Caco-2 (cell line): ENCODE measurements at regions not wholly inside any gene's neighbourhood (a gene's known extent, or its start where the extent isn't known, plus 50 kb on each side); places are given as distances from the start of the nearest gene placed in this dataset.

Experiments used
- BruUV-seq: library from RNA; stranded (reverse); fragments of 400-500 nt; replicated peaks from 2 replicates; lab custom pipeline; 2021; lab: Mats Ljungman, UMichigan
- CTCF ChIA-PET: fragments of 300-600 bp; sonication (Branson Sonifier 250); formaldehyde crosslinking; loops from one replicate; lab custom pipeline; 2022; ENCODE audit warnings: antibody characterized with exemption; lab: Charles Lee
- POLR2A ChIA-PET: fragments of 300-600 bp; sonication (Branson Sonifier 250); formaldehyde crosslinking; loops from one replicate; lab custom pipeline; 2022; ENCODE audit warnings: antibody characterized with exemption; lab: Charles Lee
- DNase-seq, 2 experiments: peaks; one replicate each; pipeline versions ENCODE4 v3.0.0 to v3.0.0-alpha.2; 2020 to 2022
- H3K27me3 ChIP-seq: replicated peaks from 2 replicates; pipeline ENCODE4 v1.6.0; 2011; ENCODE audit warnings: low read length; ENCODE audit not compliant: control insufficient read depth, insufficient read depth
- H3K36me3 ChIP-seq: 2 replicates; pipeline ENCODE4 v1.5.1; 2011; ENCODE audit warnings: low read length; ENCODE audit not compliant: control insufficient read depth, insufficient read depth
- H3K4me1 ChIP-seq: fragments of 250-450 bp; sonication (Bioruptor Pico); 2 replicates; pipeline ENCODE4 v1.5.1; 2020; ENCODE audit warnings: mild to moderate bottlenecking
- H3K4me3 ChIP-seq: 2 replicates; pipeline ENCODE4 v1.5.1; 2011; ENCODE audit warnings: low read depth, mild to moderate bottlenecking, control low read depth, low read length
- H3K9me3 ChIP-seq: fragments of 250-450 bp; sonication (Bioruptor Pico); 2 replicates; pipeline ENCODE4 v1.5.1; 2020; ENCODE audit warnings: mild to moderate bottlenecking, moderate library complexity
- H3K27ac Mint-ChIP-seq: one replicate; pipeline ENCODE4 v1.8.0; 2022; ENCODE audit warnings: mixed read lengths; ENCODE audit not compliant: unreplicated experiment
- H3K27me3 Mint-ChIP-seq: one replicate; pipeline ENCODE4 v1.8.0; 2022; ENCODE audit warnings: mixed read lengths; ENCODE audit not compliant: insufficient read depth, unreplicated experiment
- H3K36me3 Mint-ChIP-seq: one replicate; pipeline ENCODE4 v1.8.0; 2022; ENCODE audit warnings: mild to moderate bottlenecking, mixed read lengths; ENCODE audit not compliant: insufficient read depth, unreplicated experiment
- H3K4me1 Mint-ChIP-seq: one replicate; pipeline ENCODE4 v1.8.0; 2022; ENCODE audit warnings: low read depth, mixed read lengths; ENCODE audit not compliant: unreplicated experiment
- H3K4me3 Mint-ChIP-seq: one replicate; pipeline ENCODE4 v1.8.0; 2022; ENCODE audit warnings: mild to moderate bottlenecking, moderate library complexity, mixed read lengths; ENCODE audit not compliant: unreplicated experiment
- H3K9me3 Mint-ChIP-seq: one replicate; pipeline ENCODE4 v1.8.0; 2022; ENCODE audit warnings: mixed read lengths; ENCODE audit not compliant: unreplicated experiment
- CTCF ChIP-seq, 2 experiments: fragments of 200-600 bp in 1 of 2; IDR thresholded peaks; 1 replicate in 1 of 2; 2 replicates in 1 of 2; pipeline versions ENCODE4 v1.5.1 to v1.8.0; 2011 to 2022; ENCODE audit warnings: antibody characterized with exemption in 1 of 2, control low read depth in 1 of 2, inconsistent platforms in 1 of 2, low read depth in 1 of 2, low read length in 1 of 2, mild to moderate bottlenecking in 1 of 2, moderate library complexity in 1 of 2; ENCODE audit not compliant: insufficient read depth in 1 of 2, severe bottlenecking in 1 of 2, unreplicated experiment in 1 of 2
- intact Hi-C: fragments of 100-400 bp; cut with micrococcal nuclease; formaldehyde crosslinking; loops from one replicate; pipeline ENCODE4 v1.10.0; 2022; ENCODE audit not compliant: unreplicated experiment

- Histone ChIP-seq H3K4me3 (no peak overlapping the region), H3K9me3 (no peaks in the 10 kb centered on the region), H3K36me3 (no peaks in the 10 kb centered on the region), H3K4me1 (no peaks in the 10 kb centered on the region), H3K27me3 (no peaks in the 10 kb centered on the region)
- CTCF ChIA-PET = no interaction called here
- no TSS peak for BruUV-seq
- POLR2A ChIA-PET = no interaction called here
- Mint-ChIP-seq H3K4me1 (no peaks in the 10 kb centered on the region), H3K4me3 (no peak overlapping the region), H3K9me3 (no peaks in the 10 kb centered on the region), H3K27ac (no peak overlapping the region), H3K27me3 (peaks cover 3% of the 10 kb centered on the region), H3K36me3 (no peaks in the 10 kb centered on the region)
- no peak for TF ChIP-seq CTCF (IDR thresholded peaks at IDR 0.05; ENCODE audit: insufficient read depth in 1 of 2, low read depth in 1 of 2, low read length in 1 of 2, severe bottlenecking in 1 of 2, unreplicated experiment in 1 of 2)
- DNase-seq = no peak
- intact Hi-C loops = no loop called here
Measured at GRCh38 chr9:12906646-12907045, 131.8 kb downstream of the LURAP1L start.

GRCh38 chr9:12908895-12909294 lies 134.1 kb downstream of the LURAP1L start:
- H3K36me3 Mint-ChIP-seq = no peaks in the 10 kb centered on the region
- no peaks in the 10 kb centered on the region for H3K4me1 Mint-ChIP-seq
- no peaks in the 10 kb centered on the region for H3K9me3 Mint-ChIP-seq
- no peak for DNase-seq
- H3K27ac Mint-ChIP-seq = no peak overlapping the region
- Histone ChIP-seq H3K4me1 (no peaks in the 10 kb centered on the region), H3K36me3 (no peaks in the 10 kb centered on the region), H3K27me3 (no peaks in the 10 kb centered on the region), H3K4me3 (no peak overlapping the region), H3K9me3 (no peaks in the 10 kb centered on the region)
- TF ChIP-seq CTCF (IDR thresholded peaks at IDR 0.05; ENCODE audit: insufficient read depth in 1 of 2, low read depth in 1 of 2, low read length in 1 of 2, severe bottlenecking in 1 of 2, unreplicated experiment in 1 of 2) = no peak
- no TSS peak for BruUV-seq
- intact Hi-C loops = no loop called here
- POLR2A ChIA-PET = no interaction called here
- peaks cover 3% of the 10 kb centered on the region for H3K27me3 Mint-ChIP-seq
- CTCF ChIA-PET = no interaction called here
- H3K4me3 Mint-ChIP-seq = no peak overlapping the region

- no TSS peak for BruUV-seq
- Histone ChIP-seq H3K9me3 (no peaks in the 10 kb centered on the region), H3K4me3 (no peak overlapping the region), H3K36me3 (no peaks in the 10 kb centered on the region), H3K27me3 (no peaks in the 10 kb centered on the region), H3K4me1 (no peaks in the 10 kb centered on the region)
- ChIA-PET CTCF (no interaction called here), POLR2A (no interaction called here)
- Mint-ChIP-seq H3K4me3 (no peak overlapping the region), H3K27ac (no peak overlapping the region), H3K4me1 (no peaks in the 10 kb centered on the region), H3K27me3 (no peaks in the 10 kb centered on the region), H3K36me3 (no peaks in the 10 kb centered on the region), H3K9me3 (no peaks in the 10 kb centered on the region)
- no peak for TF ChIP-seq CTCF (IDR thresholded peaks at IDR 0.05; ENCODE audit: insufficient read depth in 1 of 2, low read depth in 1 of 2, low read length in 1 of 2, severe bottlenecking in 1 of 2, unreplicated experiment in 1 of 2)
- intact Hi-C loops = no loop called here
- no peak for DNase-seq
Measured at GRCh38 chr9:12915366-12915954, 140.6 kb downstream of the LURAP1L start.
